ENCODE measurements at regions not wholly inside any gene's neighbourhood (a gene's known extent, or its start where the extent isn't known, plus 50 kb on each side); places are given as distances from the start of the nearest gene placed in this dataset.

DNA sequence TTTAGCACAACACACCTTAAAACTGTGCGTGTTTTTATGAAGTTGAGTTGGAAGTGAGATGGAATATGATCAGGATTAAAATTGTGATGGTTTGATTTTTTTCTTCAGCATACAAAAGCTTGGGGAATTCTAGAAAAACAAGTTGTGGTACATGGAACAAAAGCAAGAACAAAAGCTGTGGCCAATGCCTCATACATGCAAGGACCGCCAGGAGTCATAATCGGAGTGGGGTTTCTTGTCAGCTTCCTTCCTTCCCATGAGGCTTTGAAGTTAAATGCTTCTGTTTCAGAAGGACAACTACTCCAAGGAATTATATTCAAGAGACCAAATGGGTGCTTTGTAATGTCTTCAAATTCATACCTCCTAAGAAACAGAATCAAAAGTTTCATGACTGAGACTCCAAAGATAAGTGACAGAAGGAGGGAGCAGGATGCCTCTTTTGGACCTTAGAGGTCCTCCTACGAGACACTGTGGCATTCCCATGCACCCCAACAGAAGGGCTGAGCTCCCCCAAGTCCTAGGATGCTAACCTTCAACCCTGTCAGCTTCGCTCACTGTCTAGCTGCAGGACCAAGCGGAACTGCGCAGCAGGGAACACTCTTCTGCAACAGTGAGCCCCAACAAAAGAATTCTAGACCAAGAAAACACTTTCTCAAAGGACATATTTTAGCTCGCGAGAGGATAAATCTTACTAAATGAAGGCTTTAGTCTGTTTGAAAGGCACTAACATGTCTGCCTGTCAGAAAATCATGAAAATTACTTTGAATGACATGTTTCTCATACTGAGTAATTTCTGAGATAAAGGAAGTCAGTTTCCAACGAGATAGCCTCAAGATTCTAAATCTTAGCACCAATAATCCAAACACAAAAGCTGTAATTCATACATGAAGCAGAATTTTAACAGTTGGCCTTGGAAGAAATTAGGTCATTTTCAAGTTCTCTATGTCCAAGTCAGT lies 108.5 kb upstream of the NHSL1 start:
- DNase-seq (ENCODE audit: low read depth, low spot score), result no peak

GRCh38 chr6:138608896-138609295 lies 109.6 kb upstream of the NHSL1 start:
- DNase-seq (ENCODE audit: low read depth, low spot score), result no peak

DNA sequence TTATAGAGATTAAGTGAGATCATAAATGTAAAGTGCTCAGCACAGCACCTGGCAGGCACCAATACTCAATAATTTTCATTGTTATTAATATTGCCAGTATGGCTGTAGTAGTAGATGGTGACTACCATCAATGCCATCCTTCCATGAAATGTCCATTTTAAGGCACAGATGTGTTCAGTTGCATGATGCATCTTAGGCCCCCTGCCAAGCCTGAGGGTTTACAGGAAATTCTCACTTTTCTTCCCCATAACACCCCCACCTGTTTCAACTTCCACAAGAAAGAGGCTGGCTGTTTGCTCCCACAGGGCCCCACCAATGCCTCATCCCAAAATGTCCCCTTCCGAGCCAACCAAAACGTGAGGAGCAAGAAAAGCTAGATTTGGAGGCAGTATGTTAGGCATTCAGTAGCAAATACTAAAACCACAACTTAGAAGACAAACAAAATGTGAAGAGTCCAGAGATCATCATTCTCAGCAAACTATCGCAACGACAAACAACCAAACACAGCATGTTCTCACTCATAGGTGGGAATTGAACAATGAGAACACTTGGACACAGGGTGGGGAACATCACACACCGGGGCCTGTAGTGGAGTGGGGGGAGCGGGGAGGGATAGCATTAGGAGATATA lies 110.6 kb upstream of the NHSL1 start:
- no peak for DNase-seq (ENCODE audit: low read depth, low spot score)

DNA sequence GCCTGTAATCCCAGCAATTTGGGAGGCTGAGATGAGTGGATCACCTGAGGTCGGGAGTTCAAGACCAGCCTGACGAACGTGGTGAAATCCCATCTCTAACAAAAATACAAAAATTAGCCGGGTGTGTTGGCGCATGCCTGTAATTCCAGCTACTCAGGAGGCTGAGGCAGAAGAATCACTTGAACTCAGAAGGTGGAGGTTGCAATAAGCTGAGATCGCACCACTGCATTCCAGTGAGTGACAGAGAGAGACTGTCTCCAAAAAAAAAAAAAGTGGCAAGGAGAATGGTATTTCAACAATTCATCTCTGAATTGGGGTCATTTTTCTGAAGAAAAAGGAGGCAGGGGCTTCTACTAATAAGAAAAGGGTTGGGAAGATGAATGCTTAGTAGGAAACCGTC lies 111.5 kb upstream of the NHSL1 start:
- DNase-seq (ENCODE audit: low read depth, low spot score), result no peak

DNA sequence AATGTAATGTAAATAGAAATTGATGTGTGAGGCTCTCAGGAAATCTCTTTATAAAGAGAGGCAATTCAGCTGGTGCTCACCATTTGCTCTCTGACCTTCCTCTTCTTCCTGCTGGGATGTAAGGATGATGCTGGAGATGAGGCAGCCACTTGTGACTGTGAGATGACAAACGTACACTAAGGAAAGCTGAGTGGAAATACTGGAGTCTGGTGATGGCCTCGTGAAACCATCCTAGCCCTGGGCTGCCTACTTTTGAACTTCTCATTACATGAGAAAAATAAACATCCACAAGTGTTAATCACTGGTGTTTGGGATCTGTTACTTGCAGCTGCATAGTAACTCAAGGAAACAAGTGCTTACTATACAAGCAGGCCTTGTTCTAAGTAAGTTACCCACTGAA lies 114.9 kb upstream of the NHSL1 start:
- no peak for DNase-seq (ENCODE audit: low read depth, low spot score)

DNA sequence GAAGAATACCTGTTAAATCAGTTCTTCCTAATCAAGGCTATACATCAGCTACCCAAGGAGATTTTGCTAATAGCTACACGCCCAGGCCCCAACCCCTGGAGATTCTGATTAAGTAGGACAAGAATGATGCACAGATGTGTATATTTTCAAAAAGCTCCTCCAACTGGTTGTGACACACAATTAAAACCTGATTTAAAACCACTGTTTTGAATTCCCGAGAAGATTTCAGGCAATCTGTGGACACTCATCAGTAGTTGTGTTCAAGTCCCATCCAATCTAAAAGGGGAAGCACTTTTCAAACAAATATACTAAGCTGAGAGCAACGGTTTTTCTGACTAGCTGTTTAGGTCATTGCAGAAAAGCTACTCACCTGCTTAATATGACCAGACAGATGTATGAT lies 118.9 kb upstream of the NHSL1 start:
- DNase-seq (ENCODE audit: low read depth, low spot score), result no peak

DNA sequence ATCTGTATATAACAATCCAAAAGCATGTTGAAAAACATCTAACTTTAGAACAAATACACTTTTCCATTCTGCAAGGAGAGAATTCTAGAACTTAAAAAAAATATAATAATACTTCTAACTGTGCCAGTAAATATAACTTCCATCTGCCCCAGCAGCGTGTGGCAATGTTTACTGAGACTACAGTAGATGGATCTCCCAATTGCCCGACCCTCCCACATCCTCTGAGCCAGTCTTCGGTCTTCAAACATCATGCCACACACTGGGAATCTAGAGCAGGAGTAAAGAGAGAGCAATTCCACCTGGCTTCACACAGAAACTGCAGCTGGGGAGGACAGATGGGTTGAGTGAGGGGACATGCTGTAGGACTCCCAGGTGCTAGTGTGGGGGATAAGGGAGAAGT lies 121.3 kb upstream of the NHSL1 start:
- DNase-seq (ENCODE audit: low read depth, low spot score), result no peak

DNA sequence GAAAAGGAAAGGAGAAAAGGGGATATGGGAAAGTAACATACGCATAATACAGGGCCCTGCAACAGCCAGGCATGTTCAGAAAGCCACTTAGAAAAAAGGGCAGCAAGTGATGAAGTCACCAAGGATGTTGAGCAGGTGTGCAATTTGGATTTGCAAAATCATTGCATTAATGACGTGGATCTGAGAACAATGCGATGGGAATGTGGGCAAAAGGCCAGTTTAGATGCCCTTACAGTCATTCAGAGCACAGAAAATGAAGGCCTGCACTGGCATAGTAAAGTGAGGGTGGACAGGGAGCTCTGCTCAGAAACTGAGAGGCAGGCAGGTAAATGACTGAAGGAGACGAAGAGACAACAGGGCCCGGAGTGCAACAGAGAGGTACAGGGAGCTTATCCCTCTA lies 123.7 kb upstream of the NHSL1 start:
- no peak for DNase-seq (ENCODE audit: low read depth, low spot score)

GRCh38 chr6:138631566-138631965 lies 132.3 kb upstream of the NHSL1 start:
- DNase-seq (ENCODE audit: low read depth, low spot score), result no peak

DNA sequence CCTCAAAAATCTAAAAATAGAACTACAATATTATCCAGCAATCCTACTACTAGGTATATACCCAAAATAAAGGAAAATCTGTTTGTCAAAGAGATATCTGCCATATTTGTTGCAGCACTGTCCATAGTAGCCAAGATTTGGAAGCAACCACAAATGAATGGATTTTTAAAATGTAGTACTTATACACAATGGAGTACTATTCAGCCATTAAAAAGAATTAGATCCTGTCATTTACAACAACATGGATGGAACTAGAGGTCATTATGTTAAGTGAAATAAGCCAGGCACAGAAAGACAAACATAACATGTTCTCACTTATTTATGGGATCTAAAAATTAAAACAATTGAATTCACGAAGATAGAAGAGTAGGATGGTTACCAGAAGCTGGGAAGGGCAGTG lies 135.7 kb upstream of the CCDC28A start:
- DNase-seq (ENCODE audit: low read depth, low spot score), result no peak

- no peak for DNase-seq (ENCODE audit: low read depth, low spot score)
Observed at GRCh38 chr6:138638604-138639003, 135.0 kb upstream of the CCDC28A start.

GRCh38 chr6:138640028-138640427 lies 133.5 kb upstream of the CCDC28A start:
- DNase-seq (ENCODE audit: low read depth, low spot score), result no peak

GRCh38 chr6:138643210-138643609 lies 130.4 kb upstream of the CCDC28A start:
- no peak for DNase-seq (ENCODE audit: low read depth, low spot score)

DNA sequence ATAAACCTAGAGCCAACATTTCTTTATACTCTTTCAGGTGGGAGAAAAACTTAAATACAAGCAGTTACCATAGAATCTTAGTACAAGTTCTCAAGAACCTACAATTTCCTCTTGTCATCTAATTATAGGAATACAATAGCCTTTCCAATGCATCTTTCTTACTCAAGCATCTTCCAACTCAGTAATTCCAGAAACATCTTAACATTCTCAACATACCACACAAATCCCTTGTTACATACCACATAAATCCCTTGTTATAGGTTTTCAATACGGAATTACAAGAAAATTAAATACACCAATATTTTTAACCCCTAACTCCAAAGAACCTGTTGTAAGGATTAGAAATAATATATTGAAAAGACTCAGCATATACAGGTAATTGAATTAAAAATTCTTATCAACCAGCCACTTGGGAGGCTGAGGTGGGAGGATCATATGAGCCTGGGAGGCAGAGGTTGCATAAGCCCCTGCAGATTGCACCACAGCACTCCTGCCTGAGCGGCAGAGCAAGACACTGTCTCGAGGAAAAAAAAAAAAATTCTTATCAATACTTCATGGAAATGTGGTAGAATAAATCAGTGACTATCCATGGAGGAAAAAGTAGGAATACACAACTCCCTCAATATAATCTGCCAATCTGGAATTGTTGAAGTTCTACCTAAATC lies 127.5 kb upstream of the CCDC28A start:
- no peak for DNase-seq (ENCODE audit: low read depth, low spot score)

- DNase-seq (ENCODE audit: low read depth, low spot score), result no peak
Observed at GRCh38 chr6:138647006-138647405, 126.6 kb upstream of the CCDC28A start.

GRCh38 chr6:138648127-138648526 lies 125.4 kb upstream of the CCDC28A start:
- no peak for DNase-seq (ENCODE audit: low read depth, low spot score)

- no peak for DNase-seq (ENCODE audit: low read depth, low spot score)
Observed at GRCh38 chr6:138651491-138651890, 122.1 kb upstream of the CCDC28A start.

- DNase-seq (ENCODE audit: low read depth, low spot score), result no peak
Observed at GRCh38 chr6:138652824-138653223, 120.7 kb upstream of the CCDC28A start.

GRCh38 chr6:138653435-138653834 lies 120.1 kb upstream of the CCDC28A start:
- DNase-seq (ENCODE audit: low read depth, low spot score), result no peak

DNA sequence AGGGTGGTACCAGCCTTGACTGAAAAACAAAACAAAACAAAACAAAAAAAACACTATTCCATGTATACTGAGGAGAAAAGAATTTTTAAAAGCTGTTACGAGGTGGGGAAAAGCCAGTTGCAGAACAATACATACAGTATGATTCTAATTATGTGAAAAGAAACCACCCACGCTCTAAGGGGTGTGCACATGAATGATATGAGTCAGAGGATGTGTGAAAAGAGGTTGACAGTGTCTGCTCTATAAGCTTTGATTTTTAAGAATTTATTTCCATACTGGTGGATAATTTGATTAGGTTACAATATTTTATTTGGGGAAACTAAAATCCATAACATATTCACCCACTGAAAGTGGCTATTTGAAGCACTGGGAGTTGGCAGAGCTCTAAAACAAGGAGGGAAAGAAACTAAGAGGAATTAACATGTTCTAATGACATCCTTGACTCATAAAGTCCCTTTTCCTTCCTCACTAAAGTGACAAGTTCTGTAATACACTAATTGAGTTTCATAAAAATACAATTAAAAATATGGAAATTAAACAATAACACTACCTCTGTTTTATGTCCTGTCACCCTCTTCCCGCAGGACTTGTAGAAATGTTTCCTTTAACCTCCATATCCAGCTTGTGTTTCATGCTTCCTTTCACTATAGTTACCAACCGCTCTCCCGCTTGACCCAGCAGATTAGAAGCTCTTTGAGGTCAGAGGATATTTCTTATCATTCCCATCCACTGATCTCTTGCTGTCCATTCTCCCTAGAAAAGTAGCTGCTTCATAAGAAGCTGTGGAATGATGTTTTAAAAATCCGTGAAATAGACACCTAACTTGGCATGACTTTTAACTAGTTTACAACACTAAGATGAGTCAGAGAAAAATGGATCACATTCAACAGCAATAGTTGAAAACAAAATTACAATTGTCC lies 118.6 kb upstream of the CCDC28A start:
- no peak for DNase-seq (ENCODE audit: low read depth, low spot score)

GRCh38 chr6:138655828-138656227 lies 117.7 kb upstream of the CCDC28A start:
- DNase-seq (ENCODE audit: low read depth, low spot score), result no peak
